Sigmoid colon (tissue), 4 donors: ENCODE measurements at regions not wholly inside any gene's neighbourhood (a gene's known extent, or its start where the extent isn't known, plus 50 kb on each side); places are given as distances from the start of the nearest gene placed in this dataset.

ENCODE experiments used
- EP300 ChIP-seq, 4 donors: sonication (generic); formaldehyde crosslinking; IDR thresholded peaks; one replicate each; pipeline ENCODE4 v1.6.1; 2017; ENCODE audit warnings: antibody characterized with exemption in 4 of 4
- POLR2A ChIP-seq, 2 donors: fragments of 450-650 bp; IDR thresholded peaks; one replicate each; pipeline ENCODE4 v1.6.1; 2016; ENCODE audit warnings: antibody characterized with exemption in 2 of 2, mild to moderate bottlenecking in 2 of 2, moderate library complexity in 2 of 2

- no peak for TF ChIP-seq POLR2A (IDR thresholded peaks at IDR 0.05)
- TF ChIP-seq EP300 (IDR thresholded peaks at IDR 0.05) = no peak
Observed at GRCh38 chr5:159419576-159419975, 89.3 kb upstream of the IL12B start.
